HG02885 (cell line): ENCODE measurements at regions not wholly inside any gene's neighbourhood (a gene's known extent, or its start where the extent isn't known, plus 50 kb on each side); places are given as distances from the start of the nearest gene placed in this dataset.
"Not testable (repeated sequence)": the region's sequence is repeated elsewhere in the genome, so short reads cannot be mapped to it uniquely, and the experiment has no call there.

Experiments used
- ATAC-seq: cut with Tn5 transposase; IDR thresholded peaks from one replicate; pipeline ENCODE4 v1.9.1; 2021; ENCODE audit warnings: mild to moderate bottlenecking; ENCODE audit not compliant: unreplicated experiment, poor library complexity

GRCh38 chr7:149610441-149611011 is 112.9 kb upstream of the ZNF746 start:
- ATAC-seq = no peak

GRCh38 chr7:149608168-149608567 is 110.6 kb upstream of the ZNF746 start:
- no peak for ATAC-seq

GRCh38 chr7:149607683-149608082 is 110.1 kb upstream of the ZNF746 start:
- no peak for ATAC-seq

- ATAC-seq = no peak
Observed at GRCh38 chr7:149606826-149607225, 109.2 kb upstream of the ZNF746 start.

GRCh38 chr7:149605696-149606095 is 108.1 kb upstream of the ZNF746 start:
- no peak for ATAC-seq

GRCh38 chr7:149604521-149604920 is 106.9 kb upstream of the ZNF746 start:
- ATAC-seq = no peak

GRCh38 chr7:149600669-149601330 is 103.2 kb upstream of the ZNF746 start:
- peak; percentile 92 for ATAC-seq

- ATAC-seq = peak; percentile 42
Observed at GRCh38 chr7:149599636-149600206, 102.1 kb upstream of the ZNF746 start.

GRCh38 chr7:149598721-149599308 is 101.2 kb upstream of the ZNF746 start:
- peak; percentile 31 for ATAC-seq

- not testable (repeated sequence) for ATAC-seq
Observed at GRCh38 chr7:149597789-149598188, 100.2 kb upstream of the ZNF746 start.

- ATAC-seq = no peak
Observed at GRCh38 chr7:149595541-149595940, 97.9 kb upstream of the ZNF746 start.

- ATAC-seq = no peak
Observed at GRCh38 chr7:149595078-149595477, 97.5 kb upstream of the ZNF746 start.

GRCh38 chr7:149588930-149589329 is 91.3 kb upstream of the ZNF746 start:
- no peak for ATAC-seq

- ATAC-seq = no peak
Observed at GRCh38 chr7:149586646-149587645, 89.3 kb upstream of the ZNF746 start.

- ATAC-seq = no peak
Observed at GRCh38 chr7:149584530-149584929, 86.9 kb upstream of the ZNF746 start.

- ATAC-seq = no peak
Observed at GRCh38 chr7:149584009-149584408, 86.4 kb upstream of the ZNF746 start.

- no peak for ATAC-seq
Observed at GRCh38 chr7:149580328-149580727, 82.7 kb upstream of the ZNF746 start.

- ATAC-seq = not testable (repeated sequence)
Observed at GRCh38 chr7:149579365-149579764, 81.8 kb upstream of the ZNF746 start.

- ATAC-seq = not testable (repeated sequence)
Observed at GRCh38 chr7:149574428-149574827, 76.8 kb upstream of the ZNF746 start.

- ATAC-seq = no peak
Observed at GRCh38 chr7:149573519-149573918, 75.9 kb upstream of the ZNF746 start.
